SK-N-SH (cell line): ENCODE measurements at regions not wholly inside any gene's neighbourhood (a gene's known extent, or its start where the extent isn't known, plus 50 kb on each side); places are given as distances from the start of the nearest gene placed in this dataset.

Source experiments
- CTCF ChIA-PET: fragments of 300-600, 350-600 bp; formaldehyde crosslinking; extraction: SDS; loops from one replicate; lab custom pipeline; 2021; lab: Yijun Ruan, JAX
- POLR2A ChIA-PET: fragments of 350-600 bp; sonication (Branson Sonifier 250); formaldehyde crosslinking; extraction: SDS; loops from one replicate; lab custom pipeline; 2020; ENCODE audit warnings: antibody characterized with exemption, inconsistent platforms; lab: Yijun Ruan, JAX
- DNase-seq: peaks from one replicate; pipeline ENCODE4 v3.0.0; 2012
- H2AFZ ChIP-seq: fragments of 200-600 bp; sonication (generic); 2 replicates; pipeline ENCODE4 v1.8.1; 2016; ENCODE audit warnings: antibody characterized with exemption, mild to moderate bottlenecking, low read depth
- H3F3A ChIP-seq: fragments of 200-600 bp; sonication (generic); replicated peaks from 2 replicates; pipeline ENCODE3; 2016; ENCODE audit warnings: antibody characterized with exemption, mild to moderate bottlenecking; ENCODE audit not compliant: insufficient read depth
- H3K27ac ChIP-seq, 2 experiments: fragments of 200-500 bp in 1 of 2; fragments of 200-600 bp in 1 of 2; sonication (Bioruptor generic) in 1 of 2; sonication (generic), shearing (Covaris generic) in 1 of 2; 2 replicates each; pipeline versions ENCODE4 v1.5.1 to v1.6.1; 2014 to 2016; ENCODE audit warnings: low read depth in 2 of 2, inconsistent platforms in 1 of 2, low read length in 1 of 2, mild to moderate bottlenecking in 1 of 2, mixed read lengths in 1 of 2
- H3K27me3 ChIP-seq: fragments of 200-600 bp; sonication (generic), shearing (Covaris generic); 2 replicates; pipeline ENCODE4 v1.6.1; 2016; ENCODE audit warnings: mixed run types; ENCODE audit not compliant: insufficient read depth
- H3K36me3 ChIP-seq, 2 experiments: fragments of 200-500 bp in 1 of 2; fragments of 200-600 bp in 1 of 2; sonication (Bioruptor generic) in 1 of 2; sonication (generic) in 1 of 2; replicated peaks in 1 of 2; 2 replicates each; pipeline versions ENCODE3 to v1.5.1; 2014 to 2016; ENCODE audit warnings: low read length in 1 of 2, mild to moderate bottlenecking in 1 of 2; ENCODE audit not compliant: insufficient read depth in 2 of 2, control insufficient read depth in 1 of 2
- H3K4me1 ChIP-seq, 2 experiments: fragments of 200-500 bp in 1 of 2; fragments of 200-600 bp in 1 of 2; sonication (Bioruptor generic) in 1 of 2; sonication (generic), shearing (Covaris generic) in 1 of 2; 2 replicates each; pipeline versions ENCODE4 v1.5.1 to v1.6.1; 2014 to 2016; ENCODE audit warnings: low read depth in 1 of 2, low read length in 1 of 2, mixed run types in 1 of 2; ENCODE audit not compliant: insufficient read depth in 2 of 2, control insufficient read depth in 1 of 2
- H3K4me2 ChIP-seq: fragments of 200-600 bp; sonication (generic), shearing (Covaris generic); 2 replicates; pipeline ENCODE4 v1.6.1; 2017; ENCODE audit warnings: mixed run types
- H3K4me3 ChIP-seq, 2 experiments: fragments of 200-500 bp in 1 of 2; fragments of 200-600 bp in 1 of 2; sonication (Bioruptor generic) in 1 of 2; sonication (generic), shearing (Covaris generic) in 1 of 2; 2 replicates each; pipeline versions ENCODE4 v1.5.1 to v1.8.1; 2014 to 2016; ENCODE audit warnings: low read depth in 2 of 2, inconsistent platforms in 1 of 2, low read length in 1 of 2, mild to moderate bottlenecking in 1 of 2, mixed read lengths in 1 of 2, moderate library complexity in 1 of 2
- H3K79me2 ChIP-seq: fragments of 200-600 bp; sonication (generic); 2 replicates; pipeline ENCODE4 v1.8.1; 2017; ENCODE audit warnings: mild to moderate bottlenecking; ENCODE audit not compliant: insufficient read depth
- H3K9ac ChIP-seq: fragments of 200-600 bp; sonication (generic); 2 replicates; pipeline ENCODE4 v1.6.1; 2017; ENCODE audit warnings: mixed run types
- H3K9me2 ChIP-seq: fragments of 200-600 bp; sonication (generic); 2 replicates; pipeline ENCODE4 v1.6.1; 2017; ENCODE audit warnings: mixed run types
- H3K9me3 ChIP-seq: fragments of 200-600 bp; sonication (generic); 2 replicates; pipeline ENCODE4 v1.6.1; 2017; ENCODE audit warnings: mixed run types, mild to moderate bottlenecking, moderate library complexity
- H4K20me1 ChIP-seq: fragments of 200-600 bp; sonication (generic); 2 replicates; pipeline ENCODE4 v1.6.1; 2017; ENCODE audit warnings: mild to moderate bottlenecking, mixed run types; ENCODE audit not compliant: insufficient read depth
- EP300 ChIP-seq, 2 experiments: IDR thresholded peaks; 2 replicates each; pipeline versions ENCODE4 v1.4.0 to v1.6.1; 2012; ENCODE audit warnings: borderline replicate concordance in 1 of 2, low read depth in 1 of 2, low read length in 1 of 2
- EZH2phosphoT487 ChIP-seq: fragments of 200-600 bp; sonication (generic); IDR thresholded peaks from 2 replicates; pipeline ENCODE4 v1.6.1; 2017; ENCODE audit warnings: low read depth, mixed run types, mild to moderate bottlenecking, antibody characterized with exemption, moderate library complexity, borderline replicate concordance
- FOXJ3 ChIP-seq: sonication (generic); formaldehyde crosslinking; IDR thresholded peaks from 2 replicates; pipeline ENCODE4 v1.5.1; 2020; ENCODE audit warnings: mild to moderate bottlenecking, missing genetic modification reagents
- FOXM1 ChIP-seq: IDR thresholded peaks from 2 replicates; pipeline ENCODE4 v1.4.0; 2012; ENCODE audit warnings: low read depth, mild to moderate bottlenecking
- GATA2 ChIP-seq: sonication (generic); formaldehyde crosslinking; IDR thresholded peaks from 2 replicates; pipeline ENCODE4 v1.5.0; 2020; ENCODE audit warnings: mild to moderate bottlenecking, missing genetic modification reagents
- JUND ChIP-seq: IDR thresholded peaks from 2 replicates; pipeline ENCODE4 v1.4.0; 2012
- MXI1 ChIP-seq: IDR thresholded peaks from 2 replicates; pipeline ENCODE4 v1.6.1; 2012; ENCODE audit warnings: mild to moderate bottlenecking, low read depth, low read length, improper control_type of control experiment
- NFIC ChIP-seq: IDR thresholded peaks from 2 replicates; pipeline ENCODE4 v1.4.0; 2012; ENCODE audit warnings: borderline replicate concordance
- RAD21 ChIP-seq: IDR thresholded peaks from 2 replicates; pipeline ENCODE4 v1.6.1; 2012; ENCODE audit warnings: mild to moderate bottlenecking, low read length
- RFX5 ChIP-seq: IDR thresholded peaks from 2 replicates; pipeline ENCODE4 v1.6.1; 2012; ENCODE audit warnings: mild to moderate bottlenecking, improper control_type of control experiment, low read length
- RXRA ChIP-seq: IDR thresholded peaks from 2 replicates; pipeline ENCODE4 v1.4.0; 2012; ENCODE audit warnings: low read depth, mild to moderate bottlenecking, borderline replicate concordance
- SMC3 ChIP-seq: IDR thresholded peaks from 2 replicates; pipeline ENCODE4 v1.6.1; 2012; ENCODE audit warnings: low read depth, low read length, improper control_type of control experiment
- TAF1 ChIP-seq: IDR thresholded peaks from 2 replicates; pipeline ENCODE4 v1.6.1; 2012; ENCODE audit warnings: low read depth, mild to moderate bottlenecking, low read length, moderate library complexity, borderline replicate concordance
- TCF12 ChIP-seq: IDR thresholded peaks from 2 replicates; pipeline ENCODE4 v1.4.0; 2012
- TEAD4 ChIP-seq: IDR thresholded peaks from 2 replicates; pipeline ENCODE4 v1.4.0; 2012; ENCODE audit warnings: mild to moderate bottlenecking, borderline replicate concordance; ENCODE audit not compliant: insufficient read depth
- WGBS: methylation state at CpG from one replicate; pipeline ENCODE4 v1.1.6; 2017; ENCODE audit warnings: low lambda C conversion rate; 5-methylcytosine and 5-hydroxymethylcytosine counted together
- TF ChIP-seq, protein P1 (sequence below): fragments of 150-350 bp; IDR thresholded peaks from 2 replicates; pipeline ENCODE4 v1.6.1; 2016; ENCODE audit warnings: mild to moderate bottlenecking, low read depth, low read length
- TF ChIP-seq, protein P2 (sequence below): IDR thresholded peaks from 2 replicates; pipeline ENCODE4 v1.4.0; 2012; ENCODE audit warnings: low read depth
- TF ChIP-seq, protein P3 (sequence below): fragments of 150-350 bp; IDR thresholded peaks from 2 replicates; pipeline ENCODE4 v1.6.1; 2017; ENCODE audit warnings: antibody characterized with exemption, low read length, low read depth, borderline replicate concordance
- TF ChIP-seq, protein P4 (sequence below): IDR thresholded peaks from 2 replicates; pipeline ENCODE4 v1.4.0; 2012; ENCODE audit warnings: low read depth, borderline replicate concordance
- TF ChIP-seq, protein P5 (sequence below): IDR thresholded peaks from 2 replicates; pipeline ENCODE4 v1.4.0; 2012; ENCODE audit warnings: low read depth, borderline replicate concordance

- Histone ChIP-seq H3K9me2 (no peaks in the 10 kb centered on the region), H3K79me2 (no peaks in the 10 kb centered on the region), H3K27ac (no peak overlapping the region), H4K20me1 (no peaks in the 10 kb centered on the region), H3K9me3 (no peaks in the 10 kb centered on the region), H3K36me3 (no peaks in the 10 kb centered on the region), H3K27me3 (no peaks in the 10 kb centered on the region), H3K4me1 (peaks cover 0 to 5% of the 10 kb centered on the region in 2 experiments; a peak in 1 of 4 replicates), H2AFZ (no peak overlapping the region), H3K4me2 (no peak overlapping the region), H3K9ac (no peak overlapping the region), H3F3A (no peaks in the 10 kb centered on the region), H3K4me3 (no peak overlapping the region)
- no peak for DNase-seq
- no peak for TF ChIP-seq NFIC
- no peak for TF ChIP-seq GATA2 (CRISPR knock-in tag)
- TF ChIP-seq, protein P1, sequence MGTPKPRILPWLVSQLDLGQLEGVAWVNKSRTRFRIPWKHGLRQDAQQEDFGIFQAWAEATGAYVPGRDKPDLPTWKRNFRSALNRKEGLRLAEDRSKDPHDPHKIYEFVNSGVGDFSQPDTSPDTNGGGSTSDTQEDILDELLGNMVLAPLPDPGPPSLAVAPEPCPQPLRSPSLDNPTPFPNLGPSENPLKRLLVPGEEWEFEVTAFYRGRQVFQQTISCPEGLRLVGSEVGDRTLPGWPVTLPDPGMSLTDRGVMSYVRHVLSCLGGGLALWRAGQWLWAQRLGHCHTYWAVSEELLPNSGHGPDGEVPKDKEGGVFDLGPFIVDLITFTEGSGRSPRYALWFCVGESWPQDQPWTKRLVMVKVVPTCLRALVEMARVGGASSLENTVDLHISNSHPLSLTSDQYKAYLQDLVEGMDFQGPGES = no peak
- TF ChIP-seq FOXM1 = no peak
- TF ChIP-seq, protein P2, sequence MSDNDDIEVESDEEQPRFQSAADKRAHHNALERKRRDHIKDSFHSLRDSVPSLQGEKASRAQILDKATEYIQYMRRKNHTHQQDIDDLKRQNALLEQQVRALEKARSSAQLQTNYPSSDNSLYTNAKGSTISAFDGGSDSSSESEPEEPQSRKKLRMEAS = no peak
- no peak for TF ChIP-seq MXI1
- no peak for TF ChIP-seq RAD21
- no peak for TF ChIP-seq FOXJ3
- TF ChIP-seq SMC3 = no peak
- no peak for TF ChIP-seq TCF12
- no peak for TF ChIP-seq EZH2phosphoT487
- TF ChIP-seq TEAD4 = no peak
- WGBS = 38% methylated on average over 10 of the region's 10 CpGs
- ChIA-PET POLR2A (no interaction called here), CTCF (interaction anchor here (0.7 kb wide), 1 partner anchor 15 kb away, joined by 3 read pairs; no protein-coding TSS in a partner anchor)
These were observed 170.9 kb upstream of the WWC1 start for GRCh38 chr5:168120401-168121137.

GRCh38 chr5:168121138-168121494 is 170.3 kb upstream of the WWC1 start:
- Histone ChIP-seq H3K27me3 (no peaks in the 10 kb centered on the region), H3F3A (no peaks in the 10 kb centered on the region), H3K9me2 (no peaks in the 10 kb centered on the region), H3K9me3 (no peaks in the 10 kb centered on the region), H4K20me1 (no peaks in the 10 kb centered on the region), H3K4me3 (no peak overlapping the region), H3K27ac (no peak overlapping the region), H3K4me1 (peaks cover 0 to 5% of the 10 kb centered on the region in 2 experiments; a peak in 1 of 4 replicates), H2AFZ (no peak overlapping the region), H3K4me2 (no peak overlapping the region), H3K79me2 (no peaks in the 10 kb centered on the region), H3K9ac (no peak overlapping the region), H3K36me3 (no peaks in the 10 kb centered on the region)
- 42% methylated on average over 4 of the region's 4 CpGs for WGBS
- POLR2A ChIA-PET = no interaction called here
- CTCF ChIA-PET = interaction anchor here (0.7 kb wide), 1 partner anchor 15 kb away, joined by 3 read pairs; no protein-coding TSS in a partner anchor
- DNase-seq = no peak
- TF ChIP-seq TEAD4 = no peak
- TF ChIP-seq NFIC = no peak
- no peak for TF ChIP-seq TAF1
- TF ChIP-seq SMC3 = no peak
- TF ChIP-seq, protein P3, sequence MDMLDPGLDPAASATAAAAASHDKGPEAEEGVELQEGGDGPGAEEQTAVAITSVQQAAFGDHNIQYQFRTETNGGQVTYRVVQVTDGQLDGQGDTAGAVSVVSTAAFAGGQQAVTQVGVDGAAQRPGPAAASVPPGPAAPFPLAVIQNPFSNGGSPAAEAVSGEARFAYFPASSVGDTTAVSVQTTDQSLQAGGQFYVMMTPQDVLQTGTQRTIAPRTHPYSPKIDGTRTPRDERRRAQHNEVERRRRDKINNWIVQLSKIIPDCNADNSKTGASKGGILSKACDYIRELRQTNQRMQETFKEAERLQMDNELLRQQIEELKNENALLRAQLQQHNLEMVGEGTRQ = no peak
- no peak for TF ChIP-seq FOXJ3
- no peak for TF ChIP-seq EP300 (IDR thresholded peaks at IDR 0.05; ENCODE audit: borderline replicate concordance in 1 of 2, low read depth in 1 of 2, low read length in 1 of 2)
- TF ChIP-seq JUND = no peak
- TF ChIP-seq RFX5 = no peak
- TF ChIP-seq, protein P1 = no peak
- no peak for TF ChIP-seq RXRA
- TF ChIP-seq, protein P4, sequence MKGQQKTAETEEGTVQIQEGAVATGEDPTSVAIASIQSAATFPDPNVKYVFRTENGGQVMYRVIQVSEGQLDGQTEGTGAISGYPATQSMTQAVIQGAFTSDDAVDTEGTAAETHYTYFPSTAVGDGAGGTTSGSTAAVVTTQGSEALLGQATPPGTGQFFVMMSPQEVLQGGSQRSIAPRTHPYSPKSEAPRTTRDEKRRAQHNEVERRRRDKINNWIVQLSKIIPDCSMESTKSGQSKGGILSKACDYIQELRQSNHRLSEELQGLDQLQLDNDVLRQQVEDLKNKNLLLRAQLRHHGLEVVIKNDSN = no peak
- TF ChIP-seq, protein P5, sequence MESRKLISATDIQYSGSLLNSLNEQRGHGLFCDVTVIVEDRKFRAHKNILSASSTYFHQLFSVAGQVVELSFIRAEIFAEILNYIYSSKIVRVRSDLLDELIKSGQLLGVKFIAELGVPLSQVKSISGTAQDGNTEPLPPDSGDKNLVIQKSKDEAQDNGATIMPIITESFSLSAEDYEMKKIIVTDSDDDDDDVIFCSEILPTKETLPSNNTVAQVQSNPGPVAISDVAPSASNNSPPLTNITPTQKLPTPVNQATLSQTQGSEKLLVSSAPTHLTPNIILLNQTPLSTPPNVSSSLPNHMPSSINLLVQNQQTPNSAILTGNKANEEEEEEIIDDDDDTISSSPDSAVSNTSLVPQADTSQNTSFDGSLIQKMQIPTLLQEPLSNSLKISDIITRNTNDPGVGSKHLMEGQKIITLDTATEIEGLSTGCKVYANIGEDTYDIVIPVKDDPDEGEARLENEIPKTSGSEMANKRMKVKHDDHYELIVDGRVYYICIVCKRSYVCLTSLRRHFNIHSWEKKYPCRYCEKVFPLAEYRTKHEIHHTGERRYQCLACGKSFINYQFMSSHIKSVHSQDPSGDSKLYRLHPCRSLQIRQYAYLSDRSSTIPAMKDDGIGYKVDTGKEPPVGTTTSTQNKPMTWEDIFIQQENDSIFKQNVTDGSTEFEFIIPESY = no peak
- TF ChIP-seq, protein P2 = no peak
